HG02981 (cell line): ENCODE measurements at regions not wholly inside any gene's neighbourhood (a gene's known extent, or its start where the extent isn't known, plus 50 kb on each side); places are given as distances from the start of the nearest gene placed in this dataset.
"Not testable (repeated sequence)": the region's sequence is repeated elsewhere in the genome, so short reads cannot be mapped to it uniquely, and the experiment has no call there.

Experiments
- ATAC-seq: cut with Tn5 transposase; IDR thresholded peaks from one replicate; pipeline ENCODE4 v1.9.1; 2021; ENCODE audit warnings: mild to moderate bottlenecking, moderate library complexity; ENCODE audit not compliant: unreplicated experiment

DNA sequence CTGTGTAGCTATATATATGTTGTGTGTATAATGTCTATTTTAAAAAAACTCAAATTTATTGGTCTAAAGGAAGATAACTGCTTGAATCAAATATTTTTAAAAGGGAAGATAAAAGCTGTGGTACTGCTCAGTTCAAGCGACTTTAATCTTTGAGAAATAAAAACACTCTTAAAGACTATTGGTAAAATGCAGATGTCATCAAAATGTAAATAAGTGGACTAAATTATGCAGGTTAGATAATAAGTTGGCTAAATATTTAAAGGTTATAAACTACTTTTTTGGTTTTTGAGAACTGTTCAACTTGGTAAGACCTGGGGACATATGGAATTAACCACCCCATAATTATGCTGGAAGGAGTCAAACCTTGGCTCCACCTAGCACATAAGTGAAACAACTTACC lies 144.7 kb upstream of the ITM2A start:
- ATAC-seq, result no peak

DNA sequence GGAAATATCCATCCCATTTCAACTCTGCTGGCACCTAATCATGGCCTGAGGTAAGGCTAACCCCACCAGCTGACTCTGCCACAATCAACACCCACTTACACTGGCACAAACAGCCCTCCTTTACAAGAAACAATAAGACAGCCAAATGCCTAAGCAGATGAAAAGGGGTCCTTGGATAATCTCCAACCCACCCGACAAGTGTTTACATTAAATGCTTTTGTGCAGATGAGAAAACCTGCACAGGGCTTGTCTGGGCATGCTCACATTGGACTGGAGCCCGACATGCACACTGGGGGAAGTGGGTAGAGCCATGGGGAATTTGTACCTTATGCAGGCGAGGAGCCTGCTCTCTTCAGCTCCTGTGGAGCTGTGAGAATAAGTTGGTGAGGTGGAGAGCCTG lies 138.9 kb upstream of the ITM2A start:
- no peak for ATAC-seq

DNA sequence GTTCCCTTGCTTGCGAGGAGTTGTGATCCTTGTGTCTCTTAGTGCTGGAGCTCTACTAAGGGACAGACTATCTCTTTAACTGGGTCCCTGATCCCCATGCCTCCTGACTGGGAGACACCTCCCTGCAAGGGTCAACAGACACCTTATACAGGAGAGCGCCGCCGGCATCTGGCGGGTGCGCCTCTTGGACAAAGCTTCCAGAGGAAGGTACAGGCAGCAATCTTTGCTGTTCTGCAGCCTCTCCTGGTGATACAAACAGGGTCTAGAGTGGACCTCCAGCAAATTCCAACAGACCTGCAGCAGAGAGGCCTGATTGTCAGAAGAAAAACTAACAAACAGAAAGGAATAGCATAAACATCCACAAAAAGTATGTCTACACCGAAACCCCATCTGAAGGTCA lies 115.6 kb upstream of the ITM2A start:
- ATAC-seq, result no peak

DNA sequence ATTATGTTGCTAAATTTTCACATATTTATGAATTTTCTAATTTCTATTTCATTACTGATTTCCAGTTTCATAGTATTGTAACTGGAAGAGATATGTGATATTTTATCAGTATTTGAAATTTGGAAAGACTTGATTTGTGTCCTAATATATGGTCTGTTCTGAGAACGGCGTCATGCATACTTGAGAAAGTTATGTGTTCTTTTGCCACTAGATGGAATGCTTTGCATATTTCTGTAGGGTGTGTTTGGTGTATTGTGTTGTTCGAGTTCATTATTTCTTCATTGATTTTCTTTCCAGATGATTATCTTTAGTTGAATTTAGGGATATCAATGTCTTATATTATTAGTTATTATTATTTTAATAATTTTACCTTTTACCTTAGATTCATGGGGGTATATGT lies 110.6 kb upstream of the ITM2A start:
- ATAC-seq, result no peak

DNA sequence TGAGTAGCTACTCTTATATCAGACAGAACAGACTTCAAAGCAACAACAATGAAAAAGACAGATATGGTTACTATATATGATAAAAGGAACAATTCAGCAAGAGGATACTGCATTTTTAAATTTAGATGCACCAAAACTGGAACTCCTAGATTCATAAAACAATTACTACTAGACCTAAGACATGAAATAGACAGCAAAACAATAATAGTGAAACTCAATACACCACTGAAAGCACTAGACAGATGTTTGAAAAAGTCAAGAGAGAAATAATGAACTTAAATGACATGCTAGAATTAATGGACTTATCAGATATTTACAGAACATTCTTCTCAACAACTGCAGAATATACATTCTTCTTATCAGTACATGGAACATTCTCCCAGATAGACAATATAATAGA lies 99.5 kb upstream of the ITM2A start:
- no peak for ATAC-seq

DNA sequence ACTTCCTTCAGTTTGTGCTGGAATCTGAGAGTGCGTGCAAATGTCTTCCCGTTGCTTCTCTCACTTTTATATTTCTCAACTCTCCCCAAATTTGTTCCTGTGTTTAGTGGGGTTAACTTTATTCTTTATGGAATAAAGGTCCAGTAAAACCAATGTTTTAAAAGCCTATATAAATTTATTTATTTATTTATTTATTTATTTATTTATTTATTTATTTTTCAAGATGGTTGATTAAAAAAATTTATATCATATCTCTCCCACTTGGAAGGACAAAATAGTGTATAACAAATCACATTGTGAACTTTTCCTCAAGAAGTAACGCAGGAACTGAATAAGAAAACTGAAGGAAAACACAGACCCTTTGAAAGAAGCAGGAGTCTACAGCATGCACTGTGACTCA lies 95.3 kb upstream of the ITM2A start:
- no peak for ATAC-seq

DNA sequence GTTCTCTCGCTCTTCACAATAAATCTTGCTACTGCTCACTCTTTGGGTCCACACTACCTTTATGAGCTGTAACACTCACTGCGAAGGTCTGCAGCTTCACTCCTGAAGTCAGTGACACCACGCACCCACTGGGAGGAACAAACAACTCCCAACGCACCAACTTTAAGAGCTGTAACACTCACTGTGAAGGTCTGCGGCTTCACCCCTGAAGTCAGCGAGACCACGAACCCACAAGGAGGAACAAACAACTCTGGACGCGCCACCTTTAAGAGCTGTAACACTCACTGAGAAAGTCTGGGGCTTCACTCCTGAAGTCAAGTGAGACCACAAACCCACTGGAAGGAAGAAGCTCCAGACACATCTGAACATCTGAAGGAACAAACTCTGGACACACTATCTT lies 89.5 kb upstream of the ITM2A start:
- not testable (repeated sequence) for ATAC-seq

DNA sequence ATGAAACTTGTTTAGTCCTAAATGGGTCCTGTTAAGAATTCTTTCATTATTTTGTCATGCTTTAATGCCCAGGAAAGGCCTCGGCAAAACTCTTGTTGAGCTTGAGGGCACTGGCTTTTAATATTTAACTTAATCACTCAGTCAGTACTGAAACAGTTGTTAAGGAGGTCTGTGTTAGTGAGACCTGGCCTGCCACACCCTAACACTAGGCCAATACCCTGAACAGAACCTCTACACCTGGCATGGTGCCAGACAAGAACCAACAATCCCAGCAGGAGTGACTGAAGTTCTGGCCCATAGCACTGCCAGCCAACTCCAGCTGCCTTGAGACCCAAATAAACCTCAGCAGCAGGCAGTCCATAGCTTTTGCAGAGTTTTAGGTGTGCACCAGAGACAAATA lies 85.7 kb upstream of the ITM2A start:
- ATAC-seq, result peak; percentile 77

DNA sequence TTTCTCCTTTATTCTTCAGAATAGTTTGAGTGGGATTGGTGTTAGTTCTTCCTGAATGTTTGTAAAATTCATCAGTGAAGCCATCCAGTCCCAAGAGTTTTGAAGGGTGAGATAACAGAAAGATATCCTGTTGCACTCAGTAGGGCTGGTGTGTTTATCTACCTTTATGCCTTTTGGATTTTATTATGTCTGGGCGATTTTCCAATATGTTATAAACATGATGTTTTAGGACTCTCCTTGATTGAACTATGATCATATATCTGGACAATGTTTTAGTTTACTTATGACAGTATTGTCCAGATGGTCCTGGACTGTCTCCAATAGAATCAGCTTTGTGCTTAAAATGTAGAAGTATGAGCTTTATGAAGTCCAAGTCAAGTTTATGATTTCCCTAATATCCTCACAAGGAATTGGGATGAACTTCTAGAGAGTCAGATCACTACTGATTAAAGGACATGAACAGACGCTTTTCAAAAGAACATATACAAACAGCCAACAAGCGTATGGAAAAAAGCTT lies 77.6 kb upstream of the ITM2A start:
- ATAC-seq, result no peak

DNA sequence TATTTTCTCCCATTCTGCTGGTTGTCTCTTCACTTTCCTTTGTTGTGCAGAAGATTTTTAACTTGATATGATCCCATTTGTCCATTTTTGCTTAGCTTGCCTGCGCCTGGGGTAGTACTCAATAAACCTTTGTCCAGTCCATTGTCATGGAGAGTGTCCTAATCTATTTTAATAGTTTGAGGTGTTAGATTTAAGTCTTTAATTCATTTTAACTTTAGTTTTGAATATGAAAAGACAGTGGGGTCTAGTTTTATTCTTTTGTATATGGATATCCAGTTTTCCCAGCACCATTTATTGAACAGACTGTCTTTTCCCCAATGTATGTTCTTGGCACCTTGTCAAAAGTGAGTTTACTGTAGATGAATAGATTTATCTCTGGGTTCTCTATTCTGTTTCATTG lies 76.0 kb upstream of the ITM2A start:
- no peak for ATAC-seq

DNA sequence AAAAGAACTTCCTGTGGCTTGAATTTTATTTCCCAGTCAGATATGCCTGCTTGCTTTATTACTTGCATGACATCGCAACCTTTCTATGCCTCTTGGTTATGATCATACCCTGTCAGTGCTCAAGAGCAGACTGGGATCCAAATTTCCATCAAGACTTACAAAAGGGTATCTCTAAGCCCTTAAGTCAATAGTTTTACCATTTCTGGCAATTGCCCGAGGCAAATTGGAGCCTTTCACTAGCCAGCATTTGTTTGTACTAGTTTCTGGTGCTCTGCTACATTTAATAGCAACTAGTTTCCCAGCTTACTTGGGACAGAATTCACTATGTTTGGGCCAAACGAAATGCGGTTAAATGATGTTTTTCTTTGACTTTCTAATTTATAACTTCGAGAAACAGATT lies 73.2 kb upstream of the ITM2A start:
- ATAC-seq, result no peak
